Hepatic stellate cell (primary cell): ENCODE measurements at regions not wholly inside any gene's neighbourhood (a gene's known extent, or its start where the extent isn't known, plus 50 kb on each side); places are given as distances from the start of the nearest gene placed in this dataset.

ENCODE experiments used
- DNase-seq: peaks from one replicate; pipeline ENCODE4 v3.0.0; 2011; ENCODE audit warnings: low spot score

- DNase-seq: no peak
Measured at GRCh38 chr9:82621447-82621846, 441.5 kb downstream of the RASEF start.

DNA sequence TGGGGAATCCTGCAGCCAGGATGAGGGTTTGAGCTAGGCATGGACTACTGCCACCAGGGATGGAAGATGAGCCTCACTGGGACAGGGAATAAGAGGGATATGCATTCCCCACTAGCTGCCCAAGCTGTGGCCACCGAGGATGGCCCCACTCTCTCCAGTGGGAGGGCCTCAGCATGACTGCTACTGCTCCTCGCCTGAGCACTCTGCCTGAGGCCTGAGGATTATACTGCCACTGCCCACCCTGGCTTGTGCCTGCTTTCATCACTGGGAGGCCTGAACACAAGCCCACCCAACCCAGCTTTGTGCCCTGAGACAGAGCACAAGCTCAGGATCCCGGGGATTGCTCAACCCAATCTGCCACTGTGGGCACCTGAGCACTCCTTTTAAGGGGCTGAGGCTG, 425.6 kb downstream of the RASEF start:
- DNase-seq: no peak

GRCh38 chr9:82645600-82645999, 417.3 kb downstream of the RASEF start:
- DNase-seq: no peak

DNA sequence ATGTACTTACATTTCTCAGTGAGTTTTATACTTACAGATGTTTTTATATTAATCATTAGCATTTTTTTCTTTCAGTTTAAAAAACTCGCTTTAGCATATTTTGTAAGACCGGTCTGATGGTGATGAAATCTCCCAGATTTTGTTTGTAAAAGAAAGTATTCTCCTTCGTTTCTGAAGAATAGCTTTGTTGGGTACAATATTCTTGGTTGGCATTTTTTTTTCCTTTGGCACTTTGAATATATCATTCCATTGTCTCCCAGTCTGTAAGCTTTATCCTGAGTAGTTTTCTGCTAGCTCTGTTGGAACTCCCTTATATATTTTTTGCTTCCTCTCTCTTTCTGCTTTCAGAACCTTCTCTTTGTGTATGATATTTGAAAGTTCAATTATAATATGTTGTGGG, 412.6 kb downstream of the RASEF start:
- no peak for DNase-seq

GRCh38 chr9:82651474-82651873, 411.5 kb downstream of the RASEF start:
- DNase-seq: no peak

GRCh38 chr9:82665324-82665723, 397.6 kb downstream of the RASEF start:
- no peak for DNase-seq

GRCh38 chr9:82668689-82669199, 394.2 kb downstream of the RASEF start:
- no peak for DNase-seq

GRCh38 chr9:82670000-82670399, 392.9 kb downstream of the RASEF start:
- DNase-seq: no peak

GRCh38 chr9:82670726-82671125, 392.2 kb downstream of the RASEF start:
- DNase-seq: no peak

- no peak for DNase-seq
Measured at GRCh38 chr9:82673201-82673600, 389.7 kb downstream of the RASEF start.

- DNase-seq: no peak
Measured at GRCh38 chr9:82673919-82674318, 389.0 kb downstream of the RASEF start.

- DNase-seq: no peak
Measured at GRCh38 chr9:82675102-82675501, 387.8 kb downstream of the RASEF start.

DNA sequence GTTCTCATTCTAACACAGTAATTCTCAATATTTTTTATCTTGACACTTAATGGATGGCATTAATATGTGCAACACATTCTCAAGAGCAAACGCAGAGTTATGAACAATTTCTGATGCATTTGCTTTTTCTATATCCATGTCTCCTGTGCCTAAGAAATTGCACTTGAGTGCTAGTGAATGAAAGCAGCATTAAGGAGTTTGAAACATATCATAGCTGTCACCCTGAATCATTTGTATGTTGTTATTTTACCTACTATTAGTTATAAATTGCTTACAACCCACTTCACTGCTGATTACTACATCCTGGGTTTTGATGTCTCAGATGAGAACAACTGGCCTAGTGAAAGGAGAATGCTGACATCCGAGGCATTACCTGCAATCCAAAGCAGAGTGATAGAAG, 387.3 kb downstream of the RASEF start:
- no peak for DNase-seq

GRCh38 chr9:82677086-82677485, 385.9 kb downstream of the RASEF start:
- no peak for DNase-seq

DNA sequence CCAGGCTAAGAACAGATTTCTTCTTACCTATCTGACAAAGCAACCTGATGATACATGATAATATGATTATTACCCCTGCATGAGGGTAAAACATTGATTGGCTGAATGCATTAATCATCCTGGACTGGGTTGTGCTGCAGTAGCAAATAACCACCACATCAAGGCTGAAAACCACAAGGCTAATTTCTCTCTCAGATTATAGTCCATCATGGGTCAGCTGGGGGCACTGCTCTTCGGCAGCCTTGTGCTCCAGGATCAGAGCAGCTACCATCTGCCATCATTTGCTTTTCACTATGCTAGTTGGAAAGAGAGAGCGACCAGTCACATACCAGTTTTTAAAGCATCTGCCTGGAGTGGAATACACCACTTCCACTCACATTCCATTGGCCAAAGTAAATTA, 383.5 kb downstream of the RASEF start:
- no peak for DNase-seq

DNA sequence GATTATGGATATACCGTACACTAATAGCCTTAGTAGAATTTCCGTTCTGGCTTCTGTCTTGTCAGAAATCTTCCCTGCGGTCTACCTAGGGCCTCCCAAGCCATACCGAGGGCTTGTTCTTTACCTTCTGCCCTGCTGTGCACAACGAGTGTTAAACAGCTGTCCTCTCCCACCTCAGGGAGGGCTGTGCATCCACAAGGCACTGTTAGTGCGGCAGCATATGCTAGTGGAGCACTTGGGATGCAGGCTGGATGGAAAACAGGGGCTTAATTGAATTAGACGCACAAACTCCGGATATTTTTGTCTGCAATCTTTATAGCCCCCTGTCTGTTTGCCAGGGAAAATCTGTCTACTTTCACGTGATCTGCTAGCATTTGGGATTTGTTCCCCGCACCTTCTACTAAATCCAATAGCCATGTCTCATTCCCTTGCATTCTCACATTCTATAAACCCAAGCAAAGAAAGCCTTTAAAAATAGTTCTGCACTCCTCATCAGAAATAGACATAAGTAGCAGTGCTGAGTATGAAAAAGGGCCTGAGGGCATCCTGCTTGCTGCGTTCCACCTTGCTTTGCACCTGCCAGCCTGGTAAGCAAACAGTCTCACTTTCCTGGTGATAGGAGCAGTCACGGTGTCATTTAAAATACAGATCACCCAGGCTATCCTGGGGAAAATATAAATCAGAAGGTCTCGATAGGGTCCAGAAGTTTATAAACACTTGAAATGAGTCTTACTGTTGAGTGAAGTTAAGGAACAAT, 382.6 kb downstream of the RASEF start:
- no peak for DNase-seq

GRCh38 chr9:82681809-82682208, 381.1 kb downstream of the RASEF start:
- DNase-seq: no peak

DNA sequence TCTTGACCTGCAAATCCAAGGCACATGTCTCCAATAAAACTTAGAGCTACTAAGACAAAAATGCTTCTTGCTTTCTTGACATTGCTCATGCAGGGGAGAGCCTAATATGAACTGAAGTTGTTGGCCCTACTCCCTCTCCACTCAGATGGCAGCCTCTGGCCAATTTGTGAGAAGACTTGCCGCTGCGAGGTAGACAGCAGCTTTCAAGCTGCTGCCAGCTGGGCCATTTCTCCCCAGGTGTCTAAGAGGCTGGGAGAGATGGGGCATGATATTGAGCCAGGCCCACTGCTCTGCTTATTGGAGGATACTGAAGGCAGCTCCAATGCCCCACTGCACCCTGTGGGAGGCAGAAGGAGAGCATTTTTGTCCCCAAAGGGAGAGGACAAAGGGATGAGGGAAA, 380.5 kb downstream of the RASEF start:
- no peak for DNase-seq

DNA sequence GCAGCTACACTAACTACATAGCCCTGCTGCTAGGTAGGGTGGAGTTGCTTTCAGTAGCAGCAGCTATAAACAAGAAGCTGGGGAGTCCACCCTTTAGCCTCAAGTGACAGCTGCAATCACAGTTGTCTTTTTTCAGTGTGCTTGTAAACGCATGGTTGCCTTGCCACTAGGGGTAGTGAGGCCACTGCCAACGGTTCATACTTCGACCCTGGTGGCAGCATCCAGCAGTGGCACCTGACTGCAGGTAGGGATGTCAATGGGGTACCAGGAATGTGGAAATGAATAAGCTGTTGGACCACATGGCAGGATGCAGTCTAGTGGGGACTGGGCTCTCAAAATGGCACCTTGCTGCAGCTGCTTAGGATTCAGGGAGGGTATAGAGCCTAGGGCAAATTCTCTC, 367.2 kb downstream of the RASEF start:
- no peak for DNase-seq

DNA sequence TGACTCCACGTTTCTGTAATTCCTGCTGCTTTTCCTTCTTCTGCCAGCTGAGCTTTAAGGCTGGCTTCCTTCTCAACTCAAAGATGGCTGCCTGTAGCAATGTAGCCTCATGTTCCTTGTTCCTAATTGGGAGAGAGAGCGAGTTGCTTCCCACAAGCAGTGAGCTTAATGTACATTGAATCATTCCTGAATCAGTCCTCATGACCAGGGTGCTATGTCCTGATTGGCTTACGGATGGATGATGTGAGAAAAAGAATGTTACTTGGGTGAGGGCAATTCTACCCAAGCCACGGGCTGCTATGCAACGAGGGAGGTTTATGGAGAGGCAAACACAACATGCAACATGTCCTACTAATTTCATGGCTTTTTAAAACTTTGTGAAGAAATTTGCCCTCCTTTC, 356.2 kb downstream of the RASEF start:
- no peak for DNase-seq

GRCh38 chr9:82716821-82717220, 346.1 kb downstream of the RASEF start:
- DNase-seq: no peak

GRCh38 chr9:82720515-82720914, 342.4 kb downstream of the RASEF start:
- DNase-seq: no peak

DNA sequence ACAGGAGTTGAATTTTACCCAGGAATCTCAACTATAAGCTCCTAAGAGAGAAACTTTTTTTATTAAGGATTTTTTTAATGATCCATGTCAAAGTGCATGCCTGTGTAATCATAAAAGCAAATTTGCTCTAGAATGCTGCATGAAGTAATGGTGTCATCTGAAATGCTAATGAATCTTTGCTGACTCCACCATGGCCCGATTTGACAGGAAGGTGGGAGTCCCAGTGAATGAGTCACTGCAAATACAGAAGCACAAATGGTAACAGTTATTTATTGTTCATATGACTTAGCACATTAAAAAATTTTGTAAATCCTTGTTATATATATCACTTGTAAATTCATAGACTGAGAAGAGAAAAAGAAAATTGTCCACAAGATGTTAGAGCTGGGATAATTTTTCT, 341.3 kb downstream of the RASEF start:
- DNase-seq: no peak

DNA sequence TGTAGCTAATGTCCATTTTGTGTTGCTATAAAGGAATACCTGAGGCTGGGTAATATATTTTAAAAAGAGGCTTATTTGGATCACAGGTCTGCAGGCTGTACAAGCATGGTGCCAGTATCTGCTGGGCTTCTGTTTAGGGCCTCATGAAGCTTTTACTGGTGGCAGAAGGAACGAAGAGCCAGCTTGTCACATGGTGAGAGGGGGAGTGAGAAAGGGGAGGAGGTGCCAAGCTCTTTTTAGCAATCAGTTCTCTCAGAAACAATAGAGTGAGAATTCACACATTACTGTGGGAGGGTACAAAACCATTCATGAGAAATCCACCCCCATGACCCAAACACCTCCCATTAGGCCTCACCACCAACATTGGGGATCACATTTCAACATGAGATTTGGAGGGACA, 340.9 kb downstream of the RASEF start:
- no peak for DNase-seq
